ENCODE measurements at regions not wholly inside any gene's neighbourhood (a gene's known extent, or its start where the extent isn't known, plus 50 kb on each side); places are given as distances from the start of the nearest gene placed in this dataset.
"Not testable (repeated sequence)": the region's sequence is repeated elsewhere in the genome, so short reads cannot be mapped to it uniquely, and the experiment has no call there.

- not testable (repeated sequence) for TF ChIP-seq CTCF (IDR thresholded peaks at IDR 0.05; ENCODE audit: low read depth, low read length); EZH2phosphoT487 (IDR thresholded peaks at IDR 0.05; ENCODE audit: low read depth)
Observed at GRCh38 chr2:16721529-16721928, 55.9 kb upstream of the CYRIA start.
